Liver (tissue), 8 donors: ENCODE measurements at regions not wholly inside any gene's neighbourhood (a gene's known extent, or its start where the extent isn't known, plus 50 kb on each side); places are given as distances from the start of the nearest gene placed in this dataset.

Experiments used
- DNase-seq: peaks from one replicate; pipeline ENCODE4 v3.0.0-alpha.2; 2017; ENCODE audit warnings: low spot score
- H3K27ac ChIP-seq, 2 donors: one replicate each; pipeline ENCODE4 v1.7.0; 2013; ENCODE audit warnings: inconsistent platforms in 2 of 2, low read length in 2 of 2, control low read depth in 1 of 2, low read depth in 1 of 2, mild to moderate bottlenecking in 1 of 2
- H3K27me3 ChIP-seq, 4 donors: one replicate each; pipeline versions ENCODE4 v1.6.1 to v1.7.0; 2013; ENCODE audit warnings: low read length in 3 of 4, inconsistent platforms in 1 of 4, mild to moderate bottlenecking in 1 of 4, moderate library complexity in 1 of 4; ENCODE audit not compliant: control insufficient read depth in 4 of 4, insufficient read depth in 4 of 4
- H3K36me3 ChIP-seq, 4 donors: one replicate each; pipeline versions ENCODE4 v1.6.1 to v1.7.0; 2013; ENCODE audit warnings: low read length in 3 of 4, mild to moderate bottlenecking in 3 of 4, low read depth in 1 of 4, moderate library complexity in 1 of 4; ENCODE audit not compliant: control insufficient read depth in 4 of 4, insufficient read depth in 3 of 4
- H3K4me1 ChIP-seq, 4 donors: one replicate each; pipeline versions ENCODE4 v1.6.1 to v1.7.0; 2013; ENCODE audit warnings: low read length in 3 of 4, mild to moderate bottlenecking in 3 of 4, moderate library complexity in 1 of 4; ENCODE audit not compliant: control insufficient read depth in 4 of 4, insufficient read depth in 4 of 4
- H3K4me3 ChIP-seq, 3 donors: one replicate each; pipeline versions ENCODE4 v1.6.1 to v1.7.0; 2013; ENCODE audit warnings: low read length in 3 of 3, control low read depth in 1 of 3, low read depth in 1 of 3, mild to moderate bottlenecking in 1 of 3
- H3K9ac ChIP-seq, 2 donors: one replicate each; pipeline ENCODE4 v1.7.0; 2013; ENCODE audit warnings: low read length in 2 of 2, mild to moderate bottlenecking in 2 of 2, moderate library complexity in 2 of 2, control low read depth in 1 of 2, low read depth in 1 of 2
- H3K9me3 ChIP-seq, 4 donors: one replicate each; pipeline versions ENCODE4 v1.6.1 to v1.7.0; 2013; ENCODE audit warnings: low read length in 3 of 4; ENCODE audit not compliant: control insufficient read depth in 4 of 4
- ATF3 ChIP-seq: IDR thresholded peaks from 2 replicates; pipeline ENCODE4 v1.6.1; 2016; ENCODE audit warnings: antibody characterized with exemption
- CTCF ChIP-seq: fragments of 150-350 bp; IDR thresholded peaks from 2 replicates; pipeline ENCODE4 v1.5.1; 2017; ENCODE audit warnings: improper control_type of control experiment, low read depth, low read length; ENCODE audit not compliant: missing input control
- EGR1 ChIP-seq, 2 donors: IDR thresholded peaks; 2 replicates each; pipeline ENCODE4 v1.6.1; 2016 to 2018; ENCODE audit warnings: antibody characterized with exemption in 2 of 2, low read depth in 2 of 2
- FOXA1 ChIP-seq: IDR thresholded peaks from 2 replicates; pipeline ENCODE4 v1.6.1; 2016; ENCODE audit warnings: antibody characterized with exemption
- FOXA2 ChIP-seq: IDR thresholded peaks from 2 replicates; pipeline ENCODE4 v1.6.1; 2016; ENCODE audit warnings: antibody characterized with exemption
- GABPA ChIP-seq, 2 donors: IDR thresholded peaks in 1 of 2; conservative IDR thresholded peaks in 1 of 2; 2 replicates each; pipeline ENCODE4 v1.6.1; 2016; ENCODE audit warnings: antibody characterized with exemption in 2 of 2, mild to moderate bottlenecking in 1 of 2, moderate library complexity in 1 of 2
- HNF4A ChIP-seq, 2 donors: conservative IDR thresholded peaks; 2 replicates each; pipeline ENCODE4 v1.6.1; 2016; ENCODE audit warnings: antibody characterized with exemption in 2 of 2, mild to moderate bottlenecking in 2 of 2
- HNF4G ChIP-seq: IDR thresholded peaks from 2 replicates; pipeline ENCODE4 v1.6.1; 2016; ENCODE audit warnings: antibody characterized with exemption
- JUND ChIP-seq, 2 donors: IDR thresholded peaks; 2 replicates each; pipeline ENCODE4 v1.6.1; 2016; ENCODE audit warnings: antibody characterized with exemption in 2 of 2
- MAX ChIP-seq: IDR thresholded peaks from 2 replicates; pipeline ENCODE4 v1.6.1; 2016; ENCODE audit warnings: antibody characterized with exemption
- NR2F2 ChIP-seq: IDR thresholded peaks from 2 replicates; pipeline ENCODE4 v1.6.1; 2016; ENCODE audit warnings: antibody characterized with exemption
- RAD21 ChIP-seq, 2 donors: IDR thresholded peaks; 2 replicates each; pipeline ENCODE4 v1.6.1; 2016; ENCODE audit warnings: antibody characterized with exemption in 2 of 2, mild to moderate bottlenecking in 2 of 2
- REST ChIP-seq: IDR thresholded peaks from 2 replicates; pipeline ENCODE4 v1.6.1; 2016; ENCODE audit warnings: antibody characterized with exemption, mild to moderate bottlenecking
- RXRA ChIP-seq, 2 donors: IDR thresholded peaks; 2 replicates each; pipeline ENCODE4 v1.6.1; 2017 to 2018; ENCODE audit warnings: antibody characterized with exemption in 2 of 2, mild to moderate bottlenecking in 1 of 2
- SP1 ChIP-seq: IDR thresholded peaks from 2 replicates; pipeline ENCODE4 v1.6.1; 2018; ENCODE audit warnings: antibody characterized with exemption, mild to moderate bottlenecking
- TAF1 ChIP-seq: conservative IDR thresholded peaks from 2 replicates; pipeline ENCODE4 v1.6.1; 2016; ENCODE audit warnings: antibody characterized with exemption, mild to moderate bottlenecking
- YY1 ChIP-seq: IDR thresholded peaks from 2 replicates; pipeline ENCODE4 v1.6.1; 2016; ENCODE audit warnings: antibody characterized with exemption, mild to moderate bottlenecking
- WGBS: extraction: QIAGEN DNeasy Blood & Tissue Kit; methylation state at CpG from one replicate; pipeline ENCODE4 v1.1.7; 2013; 5-methylcytosine and 5-hydroxymethylcytosine counted together
- donor health status: healthy.
- donor health status: healthy.
- donor health status: healthy.
- donor health status: healthy.
- donor health status: healthy.

- TF ChIP-seq CTCF (no peak), SP1 (no peak), TAF1 (no peak), JUND (IDR thresholded peaks at IDR 0.05) (no peak), NR2F2 (no peak), FOXA1 (no peak), HNF4A (conservative IDR thresholded peaks at IDR 0.05) (no peak)
These were observed 562.8 kb upstream of the TLE4 start (continued) for GRCh38 chr9:79008916-79009315.

- DNase-seq = no peak
- Histone ChIP-seq H3K27ac (no peak overlapping the region), H3K4me3 (no peak overlapping the region), H3K4me1 (no peaks in the 10 kb centered on the region), H3K9ac (no peak overlapping the region), H3K27me3 (no peaks in the 10 kb centered on the region), H3K36me3 (no peaks in the 10 kb centered on the region), H3K9me3 (no peaks in the 10 kb centered on the region)
- TF ChIP-seq FOXA2 (no peak), MAX (no peak), REST (no peak), HNF4A (conservative IDR thresholded peaks at IDR 0.05) (no peak), SP1 (no peak), GABPA (IDR thresholded peaks at IDR 0.05 in 1 of 2, conservative IDR thresholded peaks at IDR 0.05 in 1 of 2) (no peak), NR2F2 (no peak), ATF3 (no peak), FOXA1 (no peak), EGR1 (IDR thresholded peaks at IDR 0.05; ENCODE audit: low read depth in 2 of 2) (no peak), HNF4G (no peak), RXRA (IDR thresholded peaks at IDR 0.05) (no peak)
- WGBS = 82% methylated on average over 3 of the region's 3 CpGs
These were observed 560.3 kb upstream of the TLE4 start for GRCh38 chr9:79011461-79011860.

GRCh38 chr9:79012561-79012960 is 559.2 kb upstream of the TLE4 start:
- H3K27me3 ChIP-seq = no peaks in the 10 kb centered on the region
- no peak for TF ChIP-seq TAF1
- TF ChIP-seq FOXA2 = no peak
- TF ChIP-seq CTCF = no peak
- no peak for TF ChIP-seq FOXA1
- TF ChIP-seq NR2F2 = no peak
- no peak for TF ChIP-seq EGR1 (IDR thresholded peaks at IDR 0.05; ENCODE audit: low read depth in 2 of 2)
- no peak for TF ChIP-seq MAX
- TF ChIP-seq GABPA (IDR thresholded peaks at IDR 0.05 in 1 of 2, conservative IDR thresholded peaks at IDR 0.05 in 1 of 2) = no peak
- TF ChIP-seq HNF4G = no peak
- TF ChIP-seq RAD21 (IDR thresholded peaks at IDR 0.05) = no peak
- TF ChIP-seq REST = no peak
- no peak for TF ChIP-seq YY1
- H3K4me1 ChIP-seq = no peaks in the 10 kb centered on the region
- H3K9ac ChIP-seq = no peak overlapping the region
- H3K4me3 ChIP-seq = no peak overlapping the region
- H3K27ac ChIP-seq = no peak overlapping the region
- no peaks in the 10 kb centered on the region for H3K36me3 ChIP-seq
- no peak for DNase-seq
- H3K9me3 ChIP-seq = no peaks in the 10 kb centered on the region
